Panc1 (cell line): ENCODE measurements at regions not wholly inside any gene's neighbourhood (a gene's known extent, or its start where the extent isn't known, plus 50 kb on each side); places are given as distances from the start of the nearest gene placed in this dataset.

ENCODE experiments used
- POLR2AphosphoS5 ChIP-seq: IDR thresholded peaks from 2 replicates; pipeline ENCODE4 v1.6.1; 2012; ENCODE audit warnings: mild to moderate bottlenecking, low read depth, low read length, moderate library complexity
- SIN3A ChIP-seq: IDR thresholded peaks from 2 replicates; pipeline ENCODE4 v1.6.1; 2012; ENCODE audit warnings: low read depth, mild to moderate bottlenecking, low read length, moderate library complexity, borderline replicate concordance; ENCODE audit not compliant: insufficient read depth
- TF ChIP-seq, protein P1 (sequence below): fragments of 450-650 bp; IDR thresholded peaks from 2 replicates; pipeline ENCODE4 v1.5.1; 2017; ENCODE audit warnings: mild to moderate bottlenecking

DNA sequence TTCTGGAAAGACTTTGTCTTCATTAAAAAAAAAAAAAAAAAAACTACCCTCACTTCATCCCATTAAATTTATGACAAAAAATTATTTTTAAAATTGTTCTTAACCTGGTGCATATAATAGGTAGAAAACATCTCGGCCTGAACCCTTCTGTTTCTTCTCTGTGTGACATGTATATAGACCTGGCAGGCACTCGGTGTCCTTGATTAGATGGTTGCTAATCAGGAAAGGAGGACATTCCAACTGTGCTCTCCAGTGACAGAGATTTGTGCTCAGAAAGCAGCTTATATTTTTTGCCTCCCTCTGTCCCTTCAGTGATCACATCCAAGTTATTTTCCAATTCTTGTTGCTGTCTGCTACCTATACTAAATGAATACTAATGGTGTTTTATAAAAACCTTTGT is 355.6 kb downstream of the CBLL2 start:
- TF ChIP-seq, protein P1, sequence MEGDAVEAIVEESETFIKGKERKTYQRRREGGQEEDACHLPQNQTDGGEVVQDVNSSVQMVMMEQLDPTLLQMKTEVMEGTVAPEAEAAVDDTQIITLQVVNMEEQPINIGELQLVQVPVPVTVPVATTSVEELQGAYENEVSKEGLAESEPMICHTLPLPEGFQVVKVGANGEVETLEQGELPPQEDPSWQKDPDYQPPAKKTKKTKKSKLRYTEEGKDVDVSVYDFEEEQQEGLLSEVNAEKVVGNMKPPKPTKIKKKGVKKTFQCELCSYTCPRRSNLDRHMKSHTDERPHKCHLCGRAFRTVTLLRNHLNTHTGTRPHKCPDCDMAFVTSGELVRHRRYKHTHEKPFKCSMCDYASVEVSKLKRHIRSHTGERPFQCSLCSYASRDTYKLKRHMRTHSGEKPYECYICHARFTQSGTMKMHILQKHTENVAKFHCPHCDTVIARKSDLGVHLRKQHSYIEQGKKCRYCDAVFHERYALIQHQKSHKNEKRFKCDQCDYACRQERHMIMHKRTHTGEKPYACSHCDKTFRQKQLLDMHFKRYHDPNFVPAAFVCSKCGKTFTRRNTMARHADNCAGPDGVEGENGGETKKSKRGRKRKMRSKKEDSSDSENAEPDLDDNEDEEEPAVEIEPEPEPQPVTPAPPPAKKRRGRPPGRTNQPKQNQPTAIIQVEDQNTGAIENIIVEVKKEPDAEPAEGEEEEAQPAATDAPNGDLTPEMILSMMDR = no peak
- TF ChIP-seq SIN3A (no peak), POLR2AphosphoS5 (no peak)
